Bone marrow (tissue), 2 donors: ENCODE measurements at regions not wholly inside any gene's neighbourhood (a gene's known extent, or its start where the extent isn't known, plus 50 kb on each side); places are given as distances from the start of the nearest gene placed in this dataset.
A peak's percentile ranks its signal among the peaks of the same experiment; 100 is the strongest.

Source experiments
- DNase-seq, 2 donors: peaks; one replicate each; lab custom pipeline; 2025; lab: John Stamatoyannopoulos, UW

DNA sequence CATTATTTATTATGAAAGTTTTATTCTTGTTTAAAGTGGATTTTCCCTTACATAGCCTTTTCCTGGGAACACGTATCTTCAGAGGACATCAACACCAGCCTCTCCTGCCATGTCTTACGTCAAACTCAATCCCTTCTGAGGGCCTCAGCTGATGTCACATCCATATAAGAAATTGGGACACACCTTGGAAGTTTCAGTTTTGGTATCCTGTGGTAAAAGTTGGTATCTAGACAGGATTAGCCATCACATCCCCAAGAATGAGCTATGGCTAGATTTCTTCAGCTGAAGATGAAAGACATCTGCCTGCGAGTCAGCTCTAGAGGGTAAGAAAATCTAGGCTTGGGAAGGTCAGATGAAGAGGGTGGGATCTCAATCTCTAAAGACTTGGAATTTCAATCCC is 75.8 kb upstream of the ZNF516 start:
- DNase-seq, result no peak

DNA sequence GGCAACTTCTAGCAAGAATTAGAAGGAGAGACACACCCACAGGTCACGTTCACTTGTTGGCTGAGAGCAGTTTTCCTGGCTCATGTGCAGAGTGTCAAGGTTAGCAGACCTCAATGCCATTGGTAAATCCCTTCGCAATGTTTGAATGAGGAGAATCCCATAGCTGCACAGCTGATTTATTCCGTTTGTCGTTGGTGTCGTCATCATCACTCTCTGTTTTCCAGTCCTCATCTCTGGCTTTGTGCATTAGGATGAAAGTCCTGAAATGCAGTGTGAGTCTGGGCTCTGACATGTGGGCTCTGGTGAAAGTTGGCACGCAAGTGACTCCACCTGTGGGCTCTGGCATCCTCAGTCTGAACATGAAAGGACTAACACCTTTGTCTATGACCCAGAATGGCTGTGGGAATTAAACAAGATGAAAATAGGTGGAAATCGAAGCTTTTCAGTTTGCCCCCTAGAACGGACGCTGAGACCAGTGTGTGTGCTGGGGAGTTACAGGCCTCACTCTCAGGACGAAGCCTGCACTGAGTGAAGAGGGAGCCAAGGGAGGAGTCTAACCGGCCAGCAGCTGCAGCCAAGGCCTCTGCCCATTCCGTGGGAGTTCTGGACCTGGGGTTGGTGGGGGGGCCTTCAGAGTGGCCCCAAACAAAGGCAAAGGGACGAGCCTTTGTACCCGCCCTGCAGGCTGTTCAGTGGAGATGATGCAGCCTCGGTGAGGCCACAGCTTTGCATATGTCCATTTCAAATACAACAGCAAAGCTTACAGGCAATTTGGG is 74.8 kb upstream of the ZNF516 start:
- DNase-seq, result no peak

DNA sequence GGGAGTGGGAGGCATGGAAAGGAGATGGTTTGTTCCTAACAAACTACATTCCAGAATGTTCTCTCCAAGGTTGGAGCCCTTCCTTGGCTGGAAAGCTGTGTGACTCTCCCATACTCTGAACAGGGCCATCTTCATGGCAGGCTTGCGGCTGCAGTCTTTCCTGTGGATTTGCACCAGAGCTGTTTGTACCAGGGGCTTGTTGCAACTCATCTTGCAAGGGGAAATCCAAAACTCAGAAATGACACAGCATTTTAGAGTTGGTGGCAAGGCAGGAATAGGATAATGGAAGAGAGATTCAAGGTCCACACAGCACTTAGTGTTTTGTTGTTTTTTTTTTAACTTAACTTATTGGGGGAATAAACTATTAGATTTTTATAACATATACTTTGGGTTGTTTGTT is 73.7 kb upstream of the ZNF516 start:
- DNase-seq, result peak in 1 of 2 donors; percentile 59

DNA sequence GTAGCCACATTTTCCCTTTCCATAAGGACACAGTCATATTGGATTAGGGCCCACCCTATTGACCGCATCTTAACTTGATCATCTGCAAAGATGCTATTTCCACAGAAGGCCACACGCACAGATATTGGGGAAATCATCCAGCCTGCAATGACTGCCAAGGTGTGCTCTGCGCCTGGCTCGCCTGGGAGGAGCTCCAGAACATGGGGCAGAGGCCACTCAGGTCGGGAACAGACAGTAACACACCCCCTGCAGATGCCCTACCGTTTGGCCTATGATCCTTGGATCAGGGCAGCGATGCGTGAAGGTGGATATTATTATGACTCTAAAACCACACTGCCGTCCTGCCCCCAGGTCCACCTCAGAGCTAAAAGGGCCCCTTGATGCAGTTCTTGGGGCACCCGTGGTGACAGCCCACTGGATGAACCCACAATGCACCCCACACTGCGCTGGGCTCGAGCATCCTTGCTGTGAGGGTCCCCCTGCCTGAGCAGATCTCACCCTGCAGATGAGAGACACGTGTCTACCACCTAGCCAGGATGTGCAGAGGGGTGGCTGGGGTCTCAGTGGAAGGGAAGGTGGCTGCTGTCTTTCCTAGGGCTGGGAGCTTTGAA is 72.9 kb upstream of the ZNF516 start:
- DNase-seq, result no peak

- no peak for DNase-seq
These were observed 71.9 kb upstream of the ZNF516 start for GRCh38 chr18:76566987-76567386.

- DNase-seq, result peak; percentile 21 to 79
These were observed 70.5 kb upstream of the ZNF516 start for GRCh38 chr18:76565238-76566173.

DNA sequence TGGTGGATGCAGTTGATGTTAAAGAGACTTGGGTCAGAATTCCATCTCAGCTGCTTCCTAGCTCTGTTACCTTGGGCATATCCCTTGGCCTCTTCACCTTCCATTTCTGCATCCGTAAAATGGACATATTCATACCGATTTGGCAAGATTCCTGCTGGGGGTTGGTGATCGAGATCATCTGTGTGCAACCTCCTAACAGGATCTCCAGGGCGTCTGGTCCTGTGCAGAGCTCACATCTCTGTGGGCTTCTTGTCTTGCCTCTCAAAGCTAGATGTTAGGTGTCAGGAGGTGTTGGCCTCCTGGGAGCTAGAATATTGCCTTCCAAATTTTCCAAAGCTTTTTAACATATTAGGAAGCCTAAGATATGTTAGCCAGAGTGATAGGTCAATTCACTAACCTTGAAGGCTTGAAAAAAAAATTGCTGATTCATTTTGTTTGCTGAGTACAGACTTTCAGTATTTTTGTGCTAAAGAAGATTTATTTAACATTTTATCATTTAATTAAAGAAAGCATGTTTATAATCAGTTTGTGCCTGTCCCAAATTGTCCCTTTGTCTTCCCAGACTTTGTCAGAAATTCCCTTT is 69.7 kb upstream of the ZNF516 start:
- DNase-seq, result no peak

DNA sequence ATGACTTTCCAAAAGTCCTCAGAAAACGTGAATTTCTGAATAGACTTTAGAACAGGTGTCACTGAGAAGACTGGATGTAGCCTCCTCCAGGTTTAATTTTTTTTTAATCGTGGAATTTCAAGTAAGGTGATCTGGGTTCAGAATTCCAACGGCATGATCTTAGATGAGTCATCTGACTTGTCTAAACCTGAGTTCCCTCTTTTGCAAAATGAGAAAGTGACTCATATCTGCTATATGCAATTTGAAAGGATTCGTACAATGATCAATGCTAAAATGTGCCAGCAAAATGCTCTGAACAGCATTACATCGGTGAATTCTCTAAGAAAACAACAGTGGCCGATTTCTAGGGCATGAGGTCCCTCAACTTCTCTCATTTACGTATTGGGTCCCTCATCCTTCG is 69.1 kb upstream of the ZNF516 start:
- peak in 1 of 2 donors; percentile 29 for DNase-seq

DNA sequence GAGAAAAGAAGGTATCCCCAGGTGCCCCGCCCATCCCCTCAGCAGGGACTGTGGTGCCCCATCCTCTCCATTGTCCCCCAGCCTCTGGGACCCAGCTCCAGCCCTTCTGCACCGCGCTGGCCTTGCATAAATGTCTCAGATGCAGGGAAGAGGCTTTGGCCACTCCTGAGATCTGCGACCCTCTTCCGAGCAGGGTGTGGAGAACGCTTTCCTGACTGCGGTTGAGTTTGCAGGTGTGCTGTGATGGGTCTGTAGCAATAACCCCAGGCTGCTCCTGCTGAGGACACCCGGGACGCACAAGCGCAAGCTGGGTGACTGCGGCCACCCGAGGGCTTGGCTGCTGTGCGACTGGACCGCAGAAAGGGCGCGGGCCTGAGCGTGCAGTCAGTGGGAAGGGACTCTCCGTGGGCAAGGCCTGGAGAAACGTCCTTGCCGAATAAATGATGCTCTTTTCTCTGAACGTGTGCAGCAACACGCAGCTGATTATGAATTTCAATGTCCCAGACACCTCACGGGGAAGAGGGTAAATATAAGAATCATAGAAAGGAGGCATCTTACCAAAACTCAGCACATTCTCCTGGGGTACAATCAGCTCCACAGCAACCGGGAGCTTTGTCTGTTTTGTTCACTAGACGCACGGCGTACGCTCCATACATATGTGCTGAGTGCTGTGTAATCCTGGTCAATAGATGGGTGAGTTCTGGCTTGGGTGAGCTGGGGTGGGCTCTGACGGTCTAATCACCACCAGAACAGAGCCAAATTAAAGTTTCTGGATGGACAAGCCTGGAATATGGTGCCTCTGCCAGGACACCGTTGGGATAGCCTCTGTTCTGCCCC is 67.5 kb upstream of the ZNF516 start:
- no peak for DNase-seq

DNA sequence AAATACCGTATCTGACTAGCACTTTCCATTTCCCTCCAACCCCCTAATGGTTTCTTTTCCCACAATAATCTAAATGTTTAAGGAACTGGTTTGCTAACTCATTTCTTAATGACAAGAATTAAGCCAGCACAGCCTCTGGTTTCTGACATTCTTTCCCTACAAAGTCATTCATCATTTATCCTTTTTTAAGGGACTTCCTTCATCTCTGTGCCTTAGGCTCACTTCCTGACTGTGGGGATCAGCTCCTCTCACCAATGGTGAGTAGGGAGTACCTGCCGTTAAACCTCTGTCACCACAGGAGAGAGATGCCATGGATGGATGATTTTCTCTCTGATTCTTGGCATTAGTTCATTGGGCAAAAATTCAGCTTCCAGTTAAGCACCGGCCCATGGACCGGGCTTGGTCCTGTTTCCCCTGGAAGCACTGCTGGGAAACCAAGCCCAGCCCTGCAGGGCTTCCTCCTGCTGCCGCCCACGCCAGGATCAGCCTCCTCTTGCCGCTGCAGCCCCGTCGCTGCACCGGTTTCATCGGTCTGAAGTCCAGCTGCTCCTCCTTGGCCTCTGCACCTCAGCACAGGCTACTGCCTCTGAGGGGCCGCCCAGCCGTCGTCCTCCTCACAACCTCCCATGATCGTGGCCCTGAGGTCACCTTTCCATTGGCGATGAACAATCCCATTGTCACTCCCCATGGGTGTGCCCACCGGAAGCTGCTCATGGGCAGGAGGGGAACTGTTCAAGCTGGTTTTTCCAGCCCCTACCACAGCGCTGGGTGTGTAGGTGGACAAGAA is 64.0 kb upstream of the ZNF516 start:
- no peak for DNase-seq

DNA sequence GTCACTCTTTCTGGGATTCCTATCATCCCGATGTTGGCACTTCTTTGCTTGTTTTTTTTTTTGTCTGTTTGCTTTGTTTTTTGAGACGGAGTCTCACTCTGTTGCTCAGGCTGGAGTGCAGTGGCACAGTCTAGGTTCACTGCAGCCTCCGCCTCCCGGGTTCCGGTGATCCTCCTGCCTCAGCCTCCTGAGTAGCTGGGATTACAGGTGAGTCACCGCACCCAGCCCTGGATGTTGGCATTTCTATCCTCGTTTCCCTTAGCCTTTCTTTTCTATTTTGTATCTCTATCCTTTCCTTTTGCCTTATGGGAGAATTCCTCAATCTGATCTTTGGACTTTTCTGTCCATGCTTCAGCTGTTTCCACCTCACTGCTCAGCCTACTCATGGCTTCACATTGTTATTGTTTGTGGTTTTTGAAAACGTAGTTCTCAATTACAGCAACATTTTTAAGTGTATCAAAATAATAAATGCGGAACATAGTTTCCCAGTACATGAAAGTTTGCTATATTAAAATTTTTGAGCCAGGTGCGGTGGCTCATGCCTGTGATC is 62.1 kb upstream of the ZNF516 start:
- DNase-seq, result no peak

- DNase-seq, result no peak
These were observed 59.6 kb upstream of the ZNF516 start for GRCh38 chr18:76554547-76555222.

- peak in 1 of 2 donors; percentile 52 for DNase-seq
These were observed 58.9 kb upstream of the ZNF516 start for GRCh38 chr18:76553715-76554546.

- DNase-seq, result no peak
These were observed 53.5 kb upstream of the ZNF516 start for GRCh38 chr18:76548541-76548940.

DNA sequence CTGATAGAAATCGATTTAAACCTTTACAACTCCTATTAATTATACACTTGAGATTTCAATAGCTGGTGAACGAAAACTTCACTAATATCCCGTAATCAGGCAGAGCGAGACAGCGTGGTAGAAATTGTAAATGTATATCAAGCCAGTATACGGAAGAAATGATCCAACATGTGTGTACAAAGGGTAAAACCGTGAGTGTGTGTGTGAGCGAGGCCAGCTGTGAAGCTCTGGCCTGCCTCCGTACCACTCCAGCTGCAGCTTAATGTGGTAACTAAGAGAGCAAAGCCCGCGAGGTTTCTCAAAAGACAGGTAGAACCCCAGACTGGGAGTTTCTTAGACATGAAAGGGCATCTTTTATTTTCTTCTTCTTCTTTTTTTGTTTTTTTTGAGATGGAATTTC is 52.3 kb upstream of the ZNF516 start:
- no peak for DNase-seq

DNA sequence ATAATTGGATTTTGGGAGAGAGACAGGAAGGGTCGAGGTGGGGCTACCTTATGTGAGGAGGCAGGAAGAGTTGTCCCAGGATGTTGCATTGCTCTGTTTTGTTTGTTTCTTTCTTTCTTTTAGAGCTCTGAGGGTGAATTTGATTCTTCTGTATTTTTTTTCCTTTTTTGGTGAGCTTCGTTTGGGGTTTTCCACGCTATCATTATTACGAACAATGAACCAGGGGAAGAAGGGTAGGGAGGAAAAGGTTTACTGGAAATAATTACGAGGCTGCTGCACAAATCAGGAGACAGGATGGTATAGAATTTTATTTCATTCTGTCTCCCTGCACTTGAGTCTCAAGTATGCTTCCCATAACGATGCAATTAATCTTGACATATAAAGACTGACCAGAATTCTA is 51.4 kb upstream of the ZNF516 start:
- no peak for DNase-seq

DNA sequence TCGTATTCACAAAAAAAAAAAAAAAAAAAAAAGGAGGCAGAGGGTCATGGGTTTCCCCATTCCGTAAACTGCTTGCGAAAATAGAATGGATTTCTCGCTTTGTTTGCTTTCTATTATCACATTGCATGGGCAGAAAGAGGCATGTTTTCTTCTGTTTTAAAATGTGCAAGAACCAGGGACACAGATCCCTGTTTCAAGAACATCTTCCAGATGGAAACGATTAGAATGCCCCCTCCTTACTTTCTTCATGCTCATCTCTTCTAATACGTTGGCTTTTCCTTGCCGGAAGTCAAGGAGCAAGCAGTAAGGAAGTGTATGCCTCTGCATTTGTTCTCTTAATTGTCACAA is 51.0 kb upstream of the ZNF516 start:
- no peak for DNase-seq

- no peak for DNase-seq
These were observed 50.5 kb upstream of the ZNF516 start for GRCh38 chr18:76545433-76546087.
